HK-2 (cell line): ENCODE measurements at regions not wholly inside any gene's neighbourhood (a gene's known extent, or its start where the extent isn't known, plus 50 kb on each side); places are given as distances from the start of the nearest gene placed in this dataset.
"Not testable (repeated sequence)": the region's sequence is repeated elsewhere in the genome, so short reads cannot be mapped to it uniquely, and the experiment has no call there.

Experiments used
- DNase-seq: peaks from one replicate; pipeline ENCODE4 v3.0.0-alpha.2; 2018; ENCODE audit not compliant: unreplicated experiment

DNA sequence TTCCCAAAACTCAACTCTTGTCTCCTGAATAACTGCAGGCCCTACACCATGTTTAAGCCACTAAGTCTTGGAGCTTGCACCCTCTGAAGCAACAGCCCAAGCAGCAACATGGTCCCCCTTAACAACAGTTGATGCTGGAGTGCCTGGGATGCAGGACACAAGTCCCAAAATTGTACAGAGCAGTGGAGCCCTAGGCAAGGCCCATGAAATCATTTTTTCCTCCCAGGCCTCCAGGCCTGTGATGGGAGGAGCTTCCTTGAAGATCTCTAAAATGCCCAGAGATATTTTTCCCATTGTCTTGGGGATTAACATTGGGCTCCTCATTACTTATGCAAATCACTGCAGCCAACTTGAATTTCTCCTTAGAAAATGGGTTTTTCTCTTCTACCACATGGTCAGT lies 311.9 kb upstream of the EPHA3 start:
- no peak for DNase-seq

DNA sequence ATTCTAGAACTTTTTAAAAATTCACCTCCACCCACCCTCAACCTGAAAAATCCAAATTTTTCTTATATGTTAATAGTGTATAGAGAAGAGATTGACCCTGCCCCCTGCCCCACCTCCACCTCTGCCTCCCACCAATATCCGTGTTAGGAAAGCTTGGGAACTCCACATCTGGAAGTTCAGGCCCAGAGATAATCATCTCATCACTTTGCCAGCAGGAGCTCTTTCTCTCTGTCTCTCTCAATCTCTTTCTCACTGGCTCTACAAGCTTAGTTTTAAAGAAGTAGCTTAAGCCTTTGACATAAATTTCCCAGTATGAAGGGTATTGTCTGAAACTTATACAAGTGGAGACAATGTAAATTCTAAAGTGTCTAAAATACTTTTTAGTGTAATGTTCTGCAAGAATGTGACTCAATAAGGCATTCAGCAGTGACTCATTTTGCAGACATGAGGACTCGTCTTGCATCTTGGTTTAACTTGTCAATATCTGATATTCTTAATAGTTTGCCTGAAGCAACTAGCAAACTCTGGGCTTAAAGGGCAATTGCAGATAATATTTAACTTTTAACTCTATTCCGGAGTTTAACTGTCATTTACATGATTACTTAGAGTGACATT lies 299.8 kb upstream of the EPHA3 start:
- no peak for DNase-seq

- DNase-seq = no peak
Measured at GRCh38 chr3:88809993-88810392, 297.4 kb upstream of the EPHA3 start.

- DNase-seq = no peak
Measured at GRCh38 chr3:88810455-88810854, 297.0 kb upstream of the EPHA3 start.

DNA sequence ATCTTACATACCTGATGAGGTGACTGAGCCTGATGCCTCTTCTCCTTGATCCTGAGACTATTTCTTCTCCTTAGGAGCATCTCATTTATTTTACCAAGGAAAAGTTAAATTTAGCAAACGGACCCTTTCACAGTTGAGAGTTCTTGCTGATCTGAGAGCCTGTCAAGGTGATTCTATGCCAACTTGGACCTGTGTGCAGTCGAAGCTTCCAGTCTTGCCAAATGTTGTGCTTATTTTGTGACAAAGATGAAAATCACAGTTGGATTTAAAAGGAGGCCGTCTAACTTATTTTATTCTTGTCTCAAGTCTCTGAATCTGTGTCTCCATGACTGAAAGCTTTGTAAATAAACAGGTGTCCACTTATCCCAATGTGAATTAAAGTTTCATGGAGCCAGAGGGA lies 296.3 kb upstream of the EPHA3 start:
- DNase-seq = no peak

DNA sequence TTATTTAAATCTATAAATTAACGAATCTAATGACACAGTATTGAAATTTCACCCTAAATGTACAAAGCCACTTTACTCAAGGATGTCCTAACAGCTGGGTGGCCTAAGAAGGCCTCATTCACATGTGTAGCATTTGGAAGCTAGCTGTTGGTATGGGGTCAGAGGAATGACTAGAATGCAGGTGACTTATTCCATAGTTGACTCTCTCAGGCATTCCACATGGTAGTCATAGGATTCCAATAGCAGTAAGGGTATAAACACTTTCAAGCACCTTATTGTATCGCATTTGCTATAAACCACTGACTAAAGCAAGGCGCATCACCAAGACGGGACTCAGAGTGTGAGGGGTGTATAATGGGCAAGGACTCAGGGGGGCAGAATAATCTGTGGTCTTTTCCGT lies 294.8 kb upstream of the EPHA3 start:
- no peak for DNase-seq

DNA sequence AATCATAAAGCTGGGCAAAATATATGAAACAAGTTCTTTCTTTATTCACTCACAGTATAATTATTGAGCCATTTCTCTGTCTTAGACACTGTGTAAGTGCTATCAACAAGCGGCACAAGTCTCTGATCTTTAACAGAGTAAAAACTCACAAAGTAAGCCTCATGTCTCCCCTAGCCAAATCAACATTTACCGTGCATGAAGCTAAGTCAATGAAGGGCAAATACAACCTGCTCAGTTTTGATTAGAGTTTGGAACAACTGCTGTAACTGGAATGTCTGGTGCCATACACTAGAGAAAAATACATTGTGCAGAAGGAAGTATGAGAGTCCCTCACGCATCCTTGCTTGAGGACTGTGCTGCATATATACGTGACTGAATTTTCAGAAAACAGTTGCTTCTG lies 291.0 kb upstream of the EPHA3 start:
- DNase-seq = no peak

- DNase-seq = no peak
Measured at GRCh38 chr3:88824666-88825564, 282.5 kb upstream of the EPHA3 start.

DNA sequence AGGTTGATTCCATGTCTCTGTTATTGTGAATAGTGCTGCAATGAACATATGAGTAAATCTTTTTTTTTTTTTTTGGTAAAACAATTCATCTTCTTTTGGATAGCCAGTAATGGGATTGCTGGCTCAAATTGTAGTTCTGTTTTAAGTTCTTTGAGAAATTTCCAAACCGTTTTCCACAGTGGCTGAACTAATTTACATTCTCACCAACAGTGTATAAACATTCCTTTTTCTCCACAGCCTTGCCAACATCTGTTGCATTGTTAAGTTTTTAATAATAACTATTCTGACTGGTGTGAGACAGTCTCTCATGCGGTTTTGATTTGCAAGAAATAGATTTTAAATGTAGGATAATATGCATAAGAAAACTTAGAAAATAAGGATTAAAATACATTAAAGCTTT lies 279.0 kb upstream of the EPHA3 start:
- DNase-seq = no peak

DNA sequence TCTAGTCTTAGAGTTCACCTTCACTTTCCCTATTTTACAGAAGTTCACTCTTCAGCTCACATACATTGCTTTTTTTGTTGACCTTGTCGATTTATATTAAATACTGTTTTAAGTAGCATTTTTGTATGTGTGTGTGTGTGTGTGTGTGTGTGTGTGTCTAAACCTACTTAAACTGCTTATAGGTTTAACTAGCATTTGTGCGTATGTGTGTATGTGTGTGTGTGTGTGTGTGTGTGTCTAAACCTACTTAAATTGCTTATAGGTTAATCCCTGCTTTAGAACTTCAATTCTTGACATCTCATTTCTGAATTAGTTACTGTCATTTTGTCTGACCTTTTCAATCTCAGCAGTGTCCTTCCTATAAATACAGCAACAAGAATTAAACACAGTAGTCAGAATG lies 254.8 kb upstream of the EPHA3 start:
- no peak for DNase-seq

DNA sequence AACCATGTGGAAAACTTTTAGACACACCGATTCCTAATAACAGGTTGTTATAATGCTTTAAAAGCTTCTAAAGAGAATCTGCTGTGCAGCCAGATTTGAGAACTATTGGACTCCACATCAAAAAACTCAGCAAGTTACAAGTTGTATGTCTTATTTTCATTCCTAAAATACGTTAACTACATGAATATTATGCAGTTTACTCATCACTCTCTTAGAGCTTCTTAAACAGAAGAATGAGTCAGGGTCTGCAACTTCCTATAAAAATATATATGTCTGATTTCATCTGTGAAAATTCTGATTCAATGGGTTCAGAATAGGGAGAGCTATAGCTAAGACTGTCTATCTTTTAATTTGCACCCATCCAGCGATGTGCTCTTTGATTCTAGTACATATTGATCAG lies 244.2 kb upstream of the EPHA3 start:
- DNase-seq = no peak

GRCh38 chr3:88876724-88877123 lies 230.7 kb upstream of the EPHA3 start:
- no peak for DNase-seq

GRCh38 chr3:88879905-88880304 lies 227.5 kb upstream of the EPHA3 start:
- DNase-seq = no peak

GRCh38 chr3:88882121-88882520 lies 225.3 kb upstream of the EPHA3 start:
- no peak for DNase-seq

DNA sequence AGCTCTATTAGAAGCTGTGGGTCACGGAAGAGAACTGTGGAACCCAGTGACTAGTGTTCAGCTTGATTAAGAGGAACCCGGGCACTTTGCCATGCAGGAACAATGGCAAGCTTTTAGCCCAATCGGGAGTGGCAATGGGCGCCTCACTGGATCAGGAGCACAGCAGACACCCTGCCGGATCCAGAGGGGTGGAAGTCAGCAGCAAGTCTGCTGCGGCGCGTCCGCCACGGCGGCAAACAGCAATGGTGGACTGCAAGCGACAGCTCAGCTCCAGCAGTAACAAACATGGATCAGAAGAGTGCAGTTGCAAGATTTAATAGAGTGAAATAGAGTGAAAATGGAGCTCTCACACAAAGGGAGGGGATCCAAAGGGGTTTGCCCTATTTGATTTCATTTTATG lies 220.8 kb upstream of the EPHA3 start:
- not testable (repeated sequence) for DNase-seq

GRCh38 chr3:88896026-88896425 lies 211.4 kb upstream of the EPHA3 start:
- DNase-seq = no peak

GRCh38 chr3:88912294-88912877 lies 195.0 kb upstream of the EPHA3 start:
- DNase-seq = no peak

GRCh38 chr3:88918841-88919240 lies 188.6 kb upstream of the EPHA3 start:
- DNase-seq = no peak

GRCh38 chr3:88921986-88922385 lies 185.4 kb upstream of the EPHA3 start:
- no peak for DNase-seq

- DNase-seq = no peak
Measured at GRCh38 chr3:88926221-88926620, 181.2 kb upstream of the EPHA3 start.

DNA sequence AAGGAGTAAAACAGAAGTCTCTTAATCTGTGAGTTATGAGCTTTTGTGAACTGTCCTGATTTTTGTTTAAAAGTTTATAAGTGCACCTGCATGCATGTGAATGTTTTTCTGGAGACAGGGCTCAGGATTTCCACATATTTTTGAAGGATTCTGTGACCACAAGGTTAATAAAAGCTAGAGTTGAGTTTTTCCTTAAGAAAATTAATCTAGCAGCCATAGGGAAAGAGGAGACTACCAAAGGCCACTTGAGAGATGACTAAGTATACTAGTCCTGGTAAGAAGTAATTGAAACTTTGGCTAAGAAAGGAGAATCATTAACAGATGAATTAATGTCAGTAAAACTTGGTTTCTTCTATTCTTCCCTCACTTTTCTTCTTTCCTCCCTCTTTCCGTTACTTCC lies 176.8 kb upstream of the EPHA3 start:
- DNase-seq = no peak

DNA sequence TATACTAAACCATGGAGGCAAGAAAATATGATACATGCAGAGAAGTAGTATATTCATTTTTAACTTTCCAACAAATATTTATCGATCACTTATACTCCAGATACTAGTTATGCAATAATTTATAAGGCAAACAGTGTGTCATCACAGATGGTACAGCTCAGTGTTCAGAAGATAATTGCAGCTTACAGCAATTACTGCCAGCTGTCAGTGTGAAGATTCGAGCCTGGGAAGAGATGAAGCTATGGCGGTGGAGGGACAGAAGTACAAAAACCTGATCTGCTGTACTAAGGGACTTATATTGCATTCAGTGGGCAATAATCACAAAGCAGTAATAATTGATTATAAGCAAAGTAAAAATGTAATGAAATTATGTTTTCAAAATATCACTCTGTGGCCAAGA lies 170.6 kb upstream of the EPHA3 start:
- DNase-seq = no peak

GRCh38 chr3:88940296-88940695 lies 167.1 kb upstream of the EPHA3 start:
- no peak for DNase-seq
